Mammary epithelial cell (primary cell): ENCODE measurements at regions not wholly inside any gene's neighbourhood (a gene's known extent, or its start where the extent isn't known, plus 50 kb on each side); places are given as distances from the start of the nearest gene placed in this dataset.

ENCODE experiments used
- EZH2 ChIP-seq: IDR thresholded peaks from 2 replicates; pipeline ENCODE4 v1.6.1; 2012; ENCODE audit warnings: low read length, inconsistent platforms, borderline replicate concordance
- TF ChIP-seq, protein P1 (sequence below), 2 donors: IDR thresholded peaks in 1 of 2; conservative IDR thresholded peaks in 1 of 2; 2 replicates each; pipeline ENCODE4 v1.5.1; 2011 to 2012; ENCODE audit warnings: inconsistent platforms in 2 of 2, low read length in 2 of 2, mild to moderate bottlenecking in 2 of 2, control low read depth in 1 of 2, low read depth in 1 of 2; ENCODE audit not compliant: insufficient read depth in 1 of 2; ENCODE audit errors: extremely low read depth in 1 of 2

DNA sequence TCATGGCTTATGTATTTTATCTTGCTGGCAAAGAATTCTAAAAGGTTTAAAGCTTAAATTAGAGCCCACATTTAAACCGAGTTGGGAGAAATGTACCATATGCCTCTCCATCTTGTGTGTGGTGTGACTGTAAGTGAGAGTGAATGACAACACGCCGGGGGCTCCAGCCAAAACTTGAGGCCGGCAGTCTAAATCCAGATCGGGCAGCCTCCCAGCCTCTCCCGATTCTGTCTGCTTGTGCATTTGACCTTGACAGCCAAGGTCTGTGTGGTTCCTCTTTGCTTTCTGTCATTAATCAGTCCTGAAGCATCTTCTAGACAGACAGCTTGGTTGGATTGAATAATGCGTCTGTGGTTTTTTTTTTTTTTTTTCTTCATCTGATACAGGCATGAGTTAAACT, 1093.2 kb upstream of the EEF2KMT start:
- TF ChIP-seq, protein P1, sequence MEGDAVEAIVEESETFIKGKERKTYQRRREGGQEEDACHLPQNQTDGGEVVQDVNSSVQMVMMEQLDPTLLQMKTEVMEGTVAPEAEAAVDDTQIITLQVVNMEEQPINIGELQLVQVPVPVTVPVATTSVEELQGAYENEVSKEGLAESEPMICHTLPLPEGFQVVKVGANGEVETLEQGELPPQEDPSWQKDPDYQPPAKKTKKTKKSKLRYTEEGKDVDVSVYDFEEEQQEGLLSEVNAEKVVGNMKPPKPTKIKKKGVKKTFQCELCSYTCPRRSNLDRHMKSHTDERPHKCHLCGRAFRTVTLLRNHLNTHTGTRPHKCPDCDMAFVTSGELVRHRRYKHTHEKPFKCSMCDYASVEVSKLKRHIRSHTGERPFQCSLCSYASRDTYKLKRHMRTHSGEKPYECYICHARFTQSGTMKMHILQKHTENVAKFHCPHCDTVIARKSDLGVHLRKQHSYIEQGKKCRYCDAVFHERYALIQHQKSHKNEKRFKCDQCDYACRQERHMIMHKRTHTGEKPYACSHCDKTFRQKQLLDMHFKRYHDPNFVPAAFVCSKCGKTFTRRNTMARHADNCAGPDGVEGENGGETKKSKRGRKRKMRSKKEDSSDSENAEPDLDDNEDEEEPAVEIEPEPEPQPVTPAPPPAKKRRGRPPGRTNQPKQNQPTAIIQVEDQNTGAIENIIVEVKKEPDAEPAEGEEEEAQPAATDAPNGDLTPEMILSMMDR (conservative IDR thresholded peaks at IDR 0.05 in 1 of 2, IDR thresholded peaks at IDR 0.05 in 1 of 2; ENCODE audit: extremely low read depth in 1 of 2, insufficient read depth in 1 of 2, low read depth in 1 of 2, low read length in 2 of 2) = no peak
- TF ChIP-seq EZH2 = no peak
